ENCODE measurements at regions not wholly inside any gene's neighbourhood (a gene's known extent, or its start where the extent isn't known, plus 50 kb on each side); places are given as distances from the start of the nearest gene placed in this dataset.

DNA sequence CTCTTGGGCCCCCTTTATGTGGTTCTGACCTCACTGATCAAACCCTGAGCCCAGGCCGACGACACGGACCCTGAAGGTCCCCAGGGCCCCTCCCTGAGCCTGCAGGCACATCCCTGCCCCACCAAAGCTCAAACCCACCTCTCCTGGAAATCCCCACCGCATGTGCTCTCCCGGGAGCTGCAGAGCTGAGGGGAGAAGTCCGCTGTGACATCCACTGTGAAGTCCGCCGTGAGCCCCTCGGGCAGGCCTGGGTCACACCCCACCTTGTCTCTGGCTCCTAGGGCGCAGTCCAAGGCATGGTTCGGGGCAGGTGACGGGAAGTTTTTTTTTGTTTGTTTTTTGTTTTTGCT is 100.2 kb downstream of the MICALL2 start:
- Histone ChIP-seq H3K36me3 (replicated peaks in 1 of 2) (no peaks in the 10 kb centered on the region), H3K4me3 (no peak overlapping the region), H3K27me3 (peaks cover 12% of the 10 kb centered on the region), H3K4me1 (replicated peaks in 1 of 2) (no peaks in the 10 kb centered on the region), H3K9me3 (replicated peaks in 1 of 3) (no peaks in the 10 kb centered on the region), H3K27ac (no peak overlapping the region)
- TF ChIP-seq, protein P1, sequence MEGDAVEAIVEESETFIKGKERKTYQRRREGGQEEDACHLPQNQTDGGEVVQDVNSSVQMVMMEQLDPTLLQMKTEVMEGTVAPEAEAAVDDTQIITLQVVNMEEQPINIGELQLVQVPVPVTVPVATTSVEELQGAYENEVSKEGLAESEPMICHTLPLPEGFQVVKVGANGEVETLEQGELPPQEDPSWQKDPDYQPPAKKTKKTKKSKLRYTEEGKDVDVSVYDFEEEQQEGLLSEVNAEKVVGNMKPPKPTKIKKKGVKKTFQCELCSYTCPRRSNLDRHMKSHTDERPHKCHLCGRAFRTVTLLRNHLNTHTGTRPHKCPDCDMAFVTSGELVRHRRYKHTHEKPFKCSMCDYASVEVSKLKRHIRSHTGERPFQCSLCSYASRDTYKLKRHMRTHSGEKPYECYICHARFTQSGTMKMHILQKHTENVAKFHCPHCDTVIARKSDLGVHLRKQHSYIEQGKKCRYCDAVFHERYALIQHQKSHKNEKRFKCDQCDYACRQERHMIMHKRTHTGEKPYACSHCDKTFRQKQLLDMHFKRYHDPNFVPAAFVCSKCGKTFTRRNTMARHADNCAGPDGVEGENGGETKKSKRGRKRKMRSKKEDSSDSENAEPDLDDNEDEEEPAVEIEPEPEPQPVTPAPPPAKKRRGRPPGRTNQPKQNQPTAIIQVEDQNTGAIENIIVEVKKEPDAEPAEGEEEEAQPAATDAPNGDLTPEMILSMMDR (IDR thresholded peaks at IDR 0.05) = no peak
- no peak for TF ChIP-seq POLR2A (IDR thresholded peaks at IDR 0.05)
- no peak for DNase-seq
- 64 to 73% (median 68%) methylated on average over 12 of the region's 12 CpGs for WGBS, 4 donors
- intact Hi-C loops (cut with DNase I) = no loop called here

DNA sequence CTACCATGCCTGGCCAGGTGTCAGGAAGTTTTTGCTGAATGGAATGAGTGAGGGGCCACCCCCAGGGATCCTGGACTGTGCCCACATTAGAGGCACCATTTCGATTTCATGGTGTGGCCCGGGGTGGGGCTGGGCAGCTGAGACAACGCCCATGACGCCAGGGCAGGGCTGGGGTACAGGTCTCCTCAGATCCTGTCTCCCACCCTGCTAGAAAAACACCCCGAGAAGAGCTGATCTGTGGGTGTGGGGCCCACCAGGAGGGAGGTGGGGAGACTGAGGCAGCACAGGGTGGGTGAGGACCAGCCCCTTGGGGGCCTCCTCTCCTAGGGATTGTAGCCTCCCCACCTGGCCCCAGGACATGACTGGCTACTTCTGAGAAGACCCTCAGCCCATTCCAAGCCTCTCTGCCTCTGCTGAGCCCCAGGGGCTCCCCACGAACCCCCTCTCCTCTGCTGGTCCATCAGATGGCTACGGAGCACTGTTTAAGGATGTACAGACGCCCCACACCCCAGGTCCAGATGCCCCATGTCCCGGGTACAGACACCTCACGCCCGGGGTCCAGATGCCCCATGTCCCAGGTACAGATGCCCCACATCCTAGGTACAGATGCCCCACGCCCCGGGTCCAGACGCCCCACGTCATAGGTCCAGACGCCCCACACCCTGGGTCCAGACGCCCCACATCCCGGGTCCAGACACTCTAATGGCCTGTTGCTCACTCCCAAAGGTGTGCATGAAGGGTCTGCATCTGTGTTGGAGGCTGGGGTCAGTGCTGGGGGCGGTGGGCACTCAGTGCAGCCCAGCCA is 99.4 kb downstream of the MICALL2 start:
- DNase-seq = no peak
- intact Hi-C loops (cut with DNase I) = no loop called here
- 88 to 94% (median 90%) methylated on average over 11 to 19 of the region's 19 CpGs for whole genome bisulfite sequencing, 4 donors
- H3K4me1 ChIP-seq (replicated peaks in 1 of 2) = no peaks in the 10 kb centered on the region
- peaks cover 16% of the 10 kb centered on the region for H3K27me3 ChIP-seq
- H3K27ac ChIP-seq = no peak overlapping the region
- no peaks in the 10 kb centered on the region for H3K36me3 ChIP-seq (replicated peaks in 1 of 2)
- H3K9me3 ChIP-seq (replicated peaks in 1 of 3) = no peaks in the 10 kb centered on the region
- no peak for TF ChIP-seq POLR2A (IDR thresholded peaks at IDR 0.05)
- TF ChIP-seq, protein P1 (IDR thresholded peaks at IDR 0.05) = no peak
- H3K4me3 ChIP-seq = no peak overlapping the region

DNA sequence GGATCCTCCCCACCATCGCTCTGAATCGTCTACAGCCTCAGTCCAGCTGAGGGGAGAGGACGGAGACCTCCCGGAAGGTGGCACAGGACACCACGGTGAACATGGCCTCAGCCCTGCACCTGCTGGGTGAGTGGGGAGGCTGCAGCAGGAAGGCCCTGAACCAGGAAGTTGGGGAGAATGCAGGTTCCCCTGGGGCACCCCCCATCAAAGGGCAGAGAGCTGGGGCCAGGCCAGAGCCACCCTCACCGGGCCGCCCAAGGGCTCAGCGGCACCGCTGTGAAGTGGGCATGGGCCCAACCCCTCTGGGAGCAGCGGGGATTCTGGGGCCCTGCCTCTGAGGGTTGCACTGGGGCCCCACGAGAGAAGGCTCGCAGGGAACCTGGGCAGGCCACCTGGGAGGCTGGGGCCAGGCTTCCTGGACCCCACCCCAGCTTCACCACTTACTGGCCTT is 98.7 kb downstream of the MICALL2 start:
- Histone ChIP-seq H3K36me3 (replicated peaks in 1 of 2) (no peaks in the 10 kb centered on the region), H3K27ac (no peak overlapping the region), H3K9me3 (replicated peaks in 1 of 3) (no peaks in the 10 kb centered on the region), H3K4me3 (no peak overlapping the region), H3K27me3 (peaks cover 14% of the 10 kb centered on the region), H3K4me1 (replicated peaks in 1 of 2) (no peaks in the 10 kb centered on the region)
- no peak for DNase-seq
- WGBS, 4 donors = 87 to 92% (median 89%) methylated on average over 3 to 12 of the region's 12 CpGs
- TF ChIP-seq, protein P1 (IDR thresholded peaks at IDR 0.05) = no peak
- TF ChIP-seq POLR2A (IDR thresholded peaks at IDR 0.05) = no peak
- intact Hi-C loops (cut with DNase I) = no loop called here

DNA sequence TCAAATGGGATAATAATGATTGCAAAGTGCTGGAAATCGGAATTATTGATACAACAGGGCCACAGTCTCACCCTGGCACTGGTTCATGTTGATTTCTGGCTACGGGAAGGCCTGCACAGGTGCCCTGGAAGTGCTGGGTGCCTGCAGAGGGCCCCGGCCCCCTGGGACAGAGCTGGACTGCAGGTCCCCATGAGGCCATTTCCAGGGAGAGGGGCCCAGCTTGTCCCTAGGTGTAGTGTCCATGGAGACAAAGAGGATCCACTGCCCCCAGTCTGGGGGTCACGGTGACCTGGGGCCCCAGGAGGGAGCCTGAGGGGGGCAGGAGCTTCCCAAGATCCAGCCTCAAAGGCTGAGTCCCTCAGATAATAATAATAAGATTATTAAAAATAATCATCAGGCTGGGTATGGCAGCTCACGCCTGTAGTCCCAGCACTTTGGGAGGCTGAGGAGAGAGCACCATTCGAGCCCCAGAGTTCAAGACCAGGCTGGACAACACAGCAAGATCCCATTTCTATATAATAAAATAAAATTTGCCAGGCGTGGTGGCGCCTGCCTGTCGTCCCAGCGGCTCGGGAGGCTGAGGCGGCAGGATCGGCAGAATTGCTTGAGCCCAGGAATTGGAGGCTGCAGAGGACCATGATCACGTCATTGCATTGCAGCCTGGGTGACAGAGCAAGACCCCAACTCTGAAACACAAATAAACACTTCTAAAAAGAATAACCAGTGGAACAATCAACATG is 98.1 kb downstream of the MICALL2 start:
- DNase-seq = no peak
- TF ChIP-seq, protein P1 (IDR thresholded peaks at IDR 0.05) = no peak
- no peak for TF ChIP-seq POLR2A (IDR thresholded peaks at IDR 0.05)
- H3K36me3 ChIP-seq (replicated peaks in 1 of 2) = no peaks in the 10 kb centered on the region
- H3K9me3 ChIP-seq (replicated peaks in 1 of 3) = no peaks in the 10 kb centered on the region
- WGBS, 4 donors = 67 to 91% (median 85%) methylated on average over 4 to 14 of the region's 14 CpGs
- H3K27me3 ChIP-seq = peaks cover 14% of the 10 kb centered on the region
- H3K27ac ChIP-seq = no peak overlapping the region
- intact Hi-C loops (cut with DNase I) = no loop called here
- H3K4me3 ChIP-seq = no peak overlapping the region
- no peaks in the 10 kb centered on the region for H3K4me1 ChIP-seq (replicated peaks in 1 of 2)

All from adrenal gland (tissue), 9 donors.